NCI-H1092 treated with DMSO at 0.1 percent for 48 hours (cell line): ENCODE measurements at regions not wholly inside any gene's neighbourhood (a gene's known extent, or its start where the extent isn't known, plus 50 kb on each side); places are given as distances from the start of the nearest gene placed in this dataset.
"Not testable (repeated sequence)": the region's sequence is repeated elsewhere in the genome, so short reads cannot be mapped to it uniquely, and the experiment has no call there.

Source experiments
- DNase-seq: peaks from one replicate; lab custom pipeline; 2025; lab: John Stamatoyannopoulos, UW

- DNase-seq: no peak
These were observed 55.1 kb downstream of the TTC6 start for GRCh38 chr14:37650356-37651037.

GRCh38 chr14:37652042-37652441, 56.6 kb downstream of the TTC6 start:
- DNase-seq: no peak

- no peak for DNase-seq
These were observed 60.0 kb downstream of the TTC6 start for GRCh38 chr14:37655418-37655817.

- peak; percentile 9 for DNase-seq
These were observed 62.7 kb downstream of the TTC6 start for GRCh38 chr14:37658156-37658555.

- no peak for DNase-seq
These were observed 68.1 kb downstream of the TTC6 start for GRCh38 chr14:37663498-37663897.

GRCh38 chr14:37665479-37665878, 70.0 kb downstream of the TTC6 start:
- DNase-seq: no peak

- no peak for DNase-seq
These were observed 70.5 kb downstream of the TTC6 start for GRCh38 chr14:37665951-37666350.

GRCh38 chr14:37668646-37669045, 73.2 kb downstream of the TTC6 start:
- DNase-seq: no peak

- no peak for DNase-seq
These were observed 73.8 kb downstream of the TTC6 start for GRCh38 chr14:37669242-37669641.

- DNase-seq: no peak
These were observed 78.0 kb downstream of the TTC6 start for GRCh38 chr14:37673439-37673838.

- DNase-seq: no peak
These were observed 83.5 kb downstream of the TTC6 start for GRCh38 chr14:37678916-37679315.

- no peak for DNase-seq
These were observed 86.1 kb downstream of the TTC6 start for GRCh38 chr14:37681486-37681885.

- not testable (repeated sequence) for DNase-seq
These were observed 97.3 kb downstream of the TTC6 start for GRCh38 chr14:37692680-37693079.

- not testable (repeated sequence) for DNase-seq
These were observed 98.0 kb downstream of the TTC6 start for GRCh38 chr14:37693420-37693819.

GRCh38 chr14:37695866-37696265, 100.4 kb downstream of the TTC6 start:
- no peak for DNase-seq

- no peak for DNase-seq
These were observed 102.2 kb downstream of the TTC6 start for GRCh38 chr14:37697489-37698121.

- DNase-seq: no peak
These were observed 103.7 kb downstream of the TTC6 start for GRCh38 chr14:37698840-37699777.

GRCh38 chr14:37707716-37708115, 112.3 kb downstream of the TTC6 start:
- DNase-seq: no peak

GRCh38 chr14:37708481-37708880, 113.1 kb downstream of the TTC6 start:
- no peak for DNase-seq

GRCh38 chr14:37709419-37710195, 114.2 kb downstream of the TTC6 start:
- DNase-seq: peak; percentile 16

GRCh38 chr14:37711356-37711830, 116.0 kb downstream of the TTC6 start:
- no peak for DNase-seq
